ENCODE measurements at regions not wholly inside any gene's neighbourhood (a gene's known extent, or its start where the extent isn't known, plus 50 kb on each side); places are given as distances from the start of the nearest gene placed in this dataset.

DNA sequence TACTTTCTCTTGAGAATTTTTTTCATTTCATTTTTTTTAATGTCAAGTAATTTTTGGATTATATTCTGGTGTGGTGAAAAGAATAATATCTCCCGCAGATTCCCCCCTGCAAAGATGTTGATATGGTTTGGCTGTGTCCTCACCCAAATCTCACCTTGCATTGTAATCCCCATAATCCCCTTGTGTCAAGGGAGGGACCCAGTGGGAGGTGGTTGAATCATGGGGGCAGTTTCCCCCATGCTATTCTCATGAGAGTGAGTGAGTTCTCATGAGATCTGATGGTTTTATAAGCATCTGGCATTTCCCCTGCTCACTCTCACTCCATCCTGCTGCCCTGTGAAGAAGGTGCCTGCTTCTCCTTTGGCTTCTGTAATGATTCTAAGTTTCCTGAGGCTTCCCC, 58.7 kb upstream of the PMEPA1 start:
- TF ChIP-seq EP300 (IDR thresholded peaks at IDR 0.05) (no peak), CTCF (IDR thresholded peaks at IDR 0.05) (no peak), POLR2A (IDR thresholded peaks at IDR 0.05) (no peak), POLR2AphosphoS5 (IDR thresholded peaks at IDR 0.05) (no peak)
- peak; percentile 3 for DNase-seq
- 94 to 95% methylated on average over 1 of the region's 1 CpG for WGBS, 2 donors
- no peak overlapping the region for H3K4me3 ChIP-seq
- H3K27me3 ChIP-seq, result no peaks in the 10 kb centered on the region
- intact Hi-C loops (cut with DNase I), result no loop called here
- H3K27ac ChIP-seq, result no peak overlapping the region
- H3K9me3 ChIP-seq, result peaks cover 0 to 5% (median 0%) of the 10 kb centered on the region in 4 donors
- H3K36me3 ChIP-seq, result no peaks in the 10 kb centered on the region
- H3K4me1 ChIP-seq, result peaks cover 0 to 4% (median 0%) of the 10 kb centered on the region in 4 donors

DNA sequence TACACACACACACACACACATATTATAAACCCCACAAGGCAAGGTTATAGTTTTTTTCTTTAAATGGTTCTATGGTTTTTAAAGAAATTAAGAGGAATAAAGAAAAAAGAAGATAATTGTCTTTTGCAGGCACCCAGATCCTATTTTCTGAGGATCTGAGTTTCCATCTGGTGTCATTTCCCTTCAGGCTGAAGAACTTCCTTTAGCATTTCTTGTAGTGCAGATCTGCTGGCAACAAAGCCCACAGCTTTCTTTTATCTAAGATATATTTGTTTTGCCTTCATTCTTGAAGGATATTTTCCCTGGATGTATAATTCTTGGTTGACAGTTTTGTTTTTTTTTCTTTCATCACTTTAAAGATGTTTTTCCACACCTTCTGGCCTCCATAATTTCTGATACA, 57.6 kb upstream of the PMEPA1 start:
- no peak overlapping the region for H3K4me3 ChIP-seq
- intact Hi-C loops (cut with DNase I), result no loop called here
- H3K9me3 ChIP-seq, result peaks cover 0 to 5% (median 0%) of the 10 kb centered on the region in 4 donors
- no peak overlapping the region for H3K27ac ChIP-seq
- DNase-seq, result no peak
- no peak for TF ChIP-seq EP300 (IDR thresholded peaks at IDR 0.05)
- no peak for TF ChIP-seq POLR2AphosphoS5 (IDR thresholded peaks at IDR 0.05)
- no peak for TF ChIP-seq POLR2A (IDR thresholded peaks at IDR 0.05)
- TF ChIP-seq CTCF (IDR thresholded peaks at IDR 0.05), result no peak
- no peaks in the 10 kb centered on the region for H3K4me1 ChIP-seq
- H3K27me3 ChIP-seq, result no peaks in the 10 kb centered on the region
- H3K36me3 ChIP-seq, result no peaks in the 10 kb centered on the region

DNA sequence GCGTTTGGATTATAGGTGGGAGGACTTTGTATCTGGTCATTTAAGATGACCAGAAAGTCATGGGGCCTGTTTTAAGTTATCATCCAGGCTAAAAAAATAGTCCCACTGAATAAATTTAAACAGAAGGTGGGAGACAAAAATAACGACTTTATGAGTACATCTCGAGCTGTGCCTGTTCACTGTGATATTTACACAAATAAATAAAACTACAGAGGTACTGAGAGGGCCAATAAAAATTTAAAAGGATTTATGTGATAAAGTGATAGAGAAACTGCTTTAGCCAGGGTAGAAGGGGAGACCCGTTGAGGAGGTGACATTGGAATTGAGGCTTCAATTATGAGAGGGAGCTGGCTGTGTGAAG, 53.4 kb upstream of the PMEPA1 start:
- intact Hi-C loops (cut with DNase I), result no loop called here
- no peak for DNase-seq
- no peaks in the 10 kb centered on the region for H3K4me1 ChIP-seq
- no peaks in the 10 kb centered on the region for H3K27me3 ChIP-seq
- H3K36me3 ChIP-seq, result no peaks in the 10 kb centered on the region
- TF ChIP-seq POLR2A (IDR thresholded peaks at IDR 0.05) (no peak), EP300 (IDR thresholded peaks at IDR 0.05) (no peak), CTCF (IDR thresholded peaks at IDR 0.05) (no peak), POLR2AphosphoS5 (IDR thresholded peaks at IDR 0.05) (no peak)
- H3K9me3 ChIP-seq, result peaks cover 0 to 5% (median 2%) of the 10 kb centered on the region in 4 donors
- H3K4me3 ChIP-seq, result no peak overlapping the region
- H3K27ac ChIP-seq, result no peak overlapping the region
- WGBS, 2 donors, result 35 to 67% methylated on average over 4 of the region's 4 CpGs

DNA sequence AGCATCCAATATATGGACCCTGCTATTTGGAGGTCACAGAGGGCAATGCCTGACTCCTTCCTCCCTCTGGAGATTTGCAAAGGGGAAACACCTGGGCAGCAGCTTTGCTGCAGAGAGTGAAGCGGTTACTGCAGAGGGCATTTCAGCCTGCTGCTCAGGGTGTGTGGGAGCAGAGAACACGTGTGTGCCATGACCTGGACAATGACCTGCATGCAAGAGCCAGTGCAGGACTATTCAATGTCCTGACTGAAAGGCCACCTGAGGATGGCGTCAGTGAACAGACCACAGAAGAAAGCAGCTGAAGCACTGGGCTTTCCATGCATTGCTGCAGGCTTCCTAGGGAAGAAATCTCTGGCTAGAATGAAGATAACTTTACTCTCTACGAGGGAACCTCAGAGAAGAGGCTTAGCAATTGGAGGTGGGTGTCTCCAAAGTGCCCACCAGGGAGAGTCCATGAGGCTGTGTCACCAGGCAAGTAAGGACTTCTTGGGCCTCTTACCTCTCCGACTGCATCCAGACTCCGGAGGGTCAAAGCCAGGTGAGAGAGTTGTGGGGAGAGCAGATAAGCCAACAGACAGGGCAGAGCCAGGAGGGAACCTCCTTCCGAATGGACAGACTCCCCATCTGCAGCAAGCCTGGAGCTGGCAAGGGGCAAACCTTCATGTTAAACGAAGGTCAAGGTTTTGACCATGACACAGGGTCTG, 52.9 kb upstream of the PMEPA1 start:
- H3K27me3 ChIP-seq, result no peaks in the 10 kb centered on the region
- 80 to 84% methylated on average over 8 of the region's 8 CpGs for WGBS, 2 donors
- no peaks in the 10 kb centered on the region for H3K4me1 ChIP-seq
- peak; percentile 33 for DNase-seq
- no peak overlapping the region for H3K4me3 ChIP-seq
- TF ChIP-seq POLR2AphosphoS5 (IDR thresholded peaks at IDR 0.05) (no peak), EP300 (IDR thresholded peaks at IDR 0.05) (no peak), POLR2A (IDR thresholded peaks at IDR 0.05) (no peak), CTCF (IDR thresholded peaks at IDR 0.05) (no peak)
- intact Hi-C loops (cut with DNase I), result no loop called here
- H3K9me3 ChIP-seq, result peaks cover 0 to 5% (median 2%) of the 10 kb centered on the region in 4 donors
- H3K27ac ChIP-seq, result no peak overlapping the region
- no peaks in the 10 kb centered on the region for H3K36me3 ChIP-seq

DNA sequence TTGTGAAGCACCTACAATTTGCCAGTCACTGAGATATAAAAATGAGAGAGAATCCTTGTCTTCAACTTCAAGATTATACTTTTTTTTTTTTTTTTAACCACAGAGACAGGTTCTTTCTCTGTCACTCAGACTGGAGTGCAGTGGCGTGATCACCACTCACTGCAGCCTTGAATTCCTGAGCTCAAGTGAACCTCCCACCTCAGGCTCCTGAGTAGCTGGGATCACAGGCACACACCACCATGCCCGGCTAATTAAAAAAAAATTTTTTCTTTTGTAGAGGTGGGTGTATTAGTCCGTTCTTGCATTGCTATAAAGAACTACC, 51.6 kb upstream of the PMEPA1 start:
- 92 to 97% methylated on average over 3 of the region's 3 CpGs for WGBS, 2 donors
- intact Hi-C loops (cut with DNase I), result no loop called here
- Histone ChIP-seq H3K4me3 (no peak overlapping the region), H3K36me3 (no peaks in the 10 kb centered on the region), H3K4me1 (no peaks in the 10 kb centered on the region), H3K27ac (no peak overlapping the region), H3K27me3 (no peaks in the 10 kb centered on the region), H3K9me3 (peaks cover 0 to 5% (median 2%) of the 10 kb centered on the region in 4 donors)
- peak; percentile 2 for DNase-seq
- TF ChIP-seq POLR2A (IDR thresholded peaks at IDR 0.05) (no peak), POLR2AphosphoS5 (IDR thresholded peaks at IDR 0.05) (no peak), EP300 (IDR thresholded peaks at IDR 0.05) (no peak), CTCF (IDR thresholded peaks at IDR 0.05) (no peak)
